ENCODE measurements at regions not wholly inside any gene's neighbourhood (a gene's known extent, or its start where the extent isn't known, plus 50 kb on each side); places are given as distances from the start of the nearest gene placed in this dataset.

DNA sequence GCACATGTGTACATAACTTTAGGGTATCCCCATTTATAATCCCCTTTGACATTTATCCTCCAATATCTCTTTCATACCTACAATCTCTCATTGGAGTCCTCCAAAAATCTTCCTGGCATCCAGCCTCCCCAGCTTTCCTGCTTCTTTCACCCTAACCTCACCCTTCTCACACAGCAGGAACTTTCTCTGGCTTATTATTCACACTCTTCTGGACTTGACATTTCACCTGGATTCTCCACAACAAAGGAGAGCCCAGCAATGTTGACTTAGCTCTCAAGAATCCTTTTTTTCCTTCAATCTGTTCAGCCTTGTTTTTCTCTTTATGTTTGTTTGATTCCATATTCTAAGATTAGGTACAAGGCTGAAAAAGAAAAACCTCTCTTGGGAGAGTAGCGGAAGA lies 783.6 kb upstream of the ACVR2A start:
- TF ChIP-seq CTCF (IDR thresholded peaks at IDR 0.05) = no peak
- no peak for TF ChIP-seq POLR2A (IDR thresholded peaks at IDR 0.05)
